ENCODE measurements at regions not wholly inside any gene's neighbourhood (a gene's known extent, or its start where the extent isn't known, plus 50 kb on each side); places are given as distances from the start of the nearest gene placed in this dataset.

DNA sequence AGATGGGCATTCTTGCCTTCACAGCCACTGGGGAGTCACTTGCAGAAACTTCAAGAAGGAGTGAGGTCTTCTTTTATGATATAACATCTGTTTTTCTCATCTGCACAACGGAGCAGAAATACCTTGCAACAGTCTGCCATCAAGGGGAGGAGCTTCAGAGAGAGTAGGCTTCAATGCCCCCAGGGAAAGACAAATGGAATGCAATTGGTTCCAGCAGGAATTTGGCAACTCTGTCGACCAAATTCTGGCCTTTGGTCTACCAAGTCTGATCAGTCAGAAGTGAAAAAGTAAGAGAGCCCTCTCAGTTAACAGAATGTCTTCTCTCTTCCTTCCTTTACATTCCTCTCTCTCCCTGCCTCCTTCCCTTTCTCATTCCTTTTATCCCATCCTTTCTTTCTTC is 229.3 kb downstream of the IDS start:
- Histone ChIP-seq H3K9ac (ENCODE audit: low read length) (no peak overlapping the region), H3K4me1 (ENCODE audit: control insufficient read depth in 2 of 2, insufficient read depth in 2 of 2, low read length in 2 of 2) (no peaks in the 10 kb centered on the region), H4K20me1 (ENCODE audit: control insufficient read depth, insufficient read depth, low read length, poor library complexity, severe bottlenecking) (no peaks in the 10 kb centered on the region), H3K9me3 (ENCODE audit: control extremely low read depth in 1 of 3, control insufficient read depth in 2 of 3, insufficient read depth in 1 of 3, low read length in 2 of 3) (no peaks in the 10 kb centered on the region), H3K79me2 (ENCODE audit: control insufficient read depth, insufficient read depth, low read length) (no peaks in the 10 kb centered on the region), H3K4me2 (replicated peaks; ENCODE audit: low read depth, low read length, poor library complexity, severe bottlenecking) (no peak overlapping the region), H3K27me3 (replicated peaks in 1 of 4; ENCODE audit: control extremely low read depth in 1 of 4, control insufficient read depth in 3 of 4, insufficient read depth in 4 of 4, low read length in 3 of 4) (no peaks in the 10 kb centered on the region), H2AFZ (ENCODE audit: insufficient read depth, low read depth, low read length, poor library complexity, severe bottlenecking) (no peak overlapping the region), H3K4me3 (ENCODE audit: control extremely low read depth in 1 of 5, extremely low read depth in 1 of 5, insufficient read depth in 1 of 5, low read depth in 2 of 5, low read length in 4 of 5) (no peak overlapping the region), H3K36me3 (replicated peaks in 1 of 2; ENCODE audit: control extremely low read depth in 1 of 2, control insufficient read depth in 1 of 2, extremely low read depth in 1 of 2, insufficient read depth in 2 of 2, low read length in 1 of 2) (no peaks in the 10 kb centered on the region), H3K27ac (ENCODE audit: low read length in 2 of 2) (no peak overlapping the region)
- 20% methylated on average over 1 of the region's 2 CpGs for WGBS (ENCODE audit: insufficient coverage)
- ATAC-seq (ENCODE audit: low read depth) (no peak), DNase-seq (no peak)
- H3K9me3 Mint-ChIP-seq (ENCODE audit: insufficient read depth), result no peaks in the 10 kb centered on the region
- H3K27me3 Mint-ChIP-seq, result peaks cover 3% of the 10 kb centered on the region
- intact Hi-C loops (cut with micrococcal nuclease), result no loop called here
- no peak overlapping the region for H3K27ac Mint-ChIP-seq
- H3K4me1 Mint-ChIP-seq, result no peaks in the 10 kb centered on the region
- H3K4me3 Mint-ChIP-seq, result no peak overlapping the region
- CTCF ChIA-PET, result no interaction called here
- POLR2A ChIA-PET, result no interaction called here
- TF ChIP-seq EZH2 (IDR thresholded peaks at IDR 0.05; ENCODE audit: borderline replicate concordance, insufficient read depth, low read depth, low read length, poor library complexity, severe bottlenecking), result no peak
- TF ChIP-seq, protein P1, sequence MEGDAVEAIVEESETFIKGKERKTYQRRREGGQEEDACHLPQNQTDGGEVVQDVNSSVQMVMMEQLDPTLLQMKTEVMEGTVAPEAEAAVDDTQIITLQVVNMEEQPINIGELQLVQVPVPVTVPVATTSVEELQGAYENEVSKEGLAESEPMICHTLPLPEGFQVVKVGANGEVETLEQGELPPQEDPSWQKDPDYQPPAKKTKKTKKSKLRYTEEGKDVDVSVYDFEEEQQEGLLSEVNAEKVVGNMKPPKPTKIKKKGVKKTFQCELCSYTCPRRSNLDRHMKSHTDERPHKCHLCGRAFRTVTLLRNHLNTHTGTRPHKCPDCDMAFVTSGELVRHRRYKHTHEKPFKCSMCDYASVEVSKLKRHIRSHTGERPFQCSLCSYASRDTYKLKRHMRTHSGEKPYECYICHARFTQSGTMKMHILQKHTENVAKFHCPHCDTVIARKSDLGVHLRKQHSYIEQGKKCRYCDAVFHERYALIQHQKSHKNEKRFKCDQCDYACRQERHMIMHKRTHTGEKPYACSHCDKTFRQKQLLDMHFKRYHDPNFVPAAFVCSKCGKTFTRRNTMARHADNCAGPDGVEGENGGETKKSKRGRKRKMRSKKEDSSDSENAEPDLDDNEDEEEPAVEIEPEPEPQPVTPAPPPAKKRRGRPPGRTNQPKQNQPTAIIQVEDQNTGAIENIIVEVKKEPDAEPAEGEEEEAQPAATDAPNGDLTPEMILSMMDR (IDR thresholded peaks at IDR 0.05), result no peak

DNA sequence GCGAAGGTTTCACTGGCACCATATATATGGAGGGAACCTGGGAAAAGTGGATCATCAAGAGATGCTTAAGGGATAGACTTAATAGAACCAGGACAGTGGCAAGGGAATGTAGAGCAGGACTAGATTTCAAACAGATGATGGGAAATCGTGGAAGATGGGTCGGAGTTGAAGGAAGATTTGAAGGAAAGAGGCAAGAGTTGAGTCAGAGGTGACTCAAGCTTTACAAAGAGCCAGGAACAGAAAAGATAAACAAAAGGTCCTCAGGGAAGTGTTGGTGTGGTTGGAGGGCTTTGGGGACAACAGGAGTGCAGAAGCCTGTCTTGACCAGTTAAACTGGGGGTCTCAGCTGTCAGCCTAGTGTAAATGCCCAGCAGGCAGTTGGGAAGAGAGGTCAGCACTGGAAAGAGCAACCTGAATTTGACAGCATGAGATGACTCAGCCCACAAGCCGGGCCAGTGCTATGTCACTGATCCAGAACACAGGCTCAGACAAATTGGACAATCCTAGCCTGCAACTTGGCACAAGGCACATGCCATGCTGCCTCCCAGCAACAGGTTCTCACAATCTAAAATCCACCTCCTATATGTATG is 230.5 kb downstream of the IDS start:
- no peaks in the 10 kb centered on the region for H3K79me2 ChIP-seq (ENCODE audit: control insufficient read depth, insufficient read depth, low read length)
- ATAC-seq (ENCODE audit: low read depth) (no peak), DNase-seq (no peak)
- no peak overlapping the region for H3K4me2 ChIP-seq (replicated peaks; ENCODE audit: low read depth, low read length, poor library complexity, severe bottlenecking)
- H3K4me1 ChIP-seq (ENCODE audit: control insufficient read depth in 2 of 2, insufficient read depth in 2 of 2, low read length in 2 of 2), result no peaks in the 10 kb centered on the region
- H2AFZ ChIP-seq (ENCODE audit: insufficient read depth, low read depth, low read length, poor library complexity, severe bottlenecking), result no peak overlapping the region
- H4K20me1 ChIP-seq (ENCODE audit: control insufficient read depth, insufficient read depth, low read length, poor library complexity, severe bottlenecking), result no peaks in the 10 kb centered on the region
- H3K4me3 Mint-ChIP-seq, result no peak overlapping the region
- H3K9ac ChIP-seq (ENCODE audit: low read length), result no peak overlapping the region
- no peak overlapping the region for H3K27ac ChIP-seq (ENCODE audit: low read length in 2 of 2)
- CTCF ChIA-PET, result no interaction called here
- H3K27me3 Mint-ChIP-seq, result peaks cover 3% of the 10 kb centered on the region
- no peaks in the 10 kb centered on the region for H3K36me3 ChIP-seq (replicated peaks in 1 of 2; ENCODE audit: control extremely low read depth in 1 of 2, control insufficient read depth in 1 of 2, extremely low read depth in 1 of 2, insufficient read depth in 2 of 2, low read length in 1 of 2)
- no peaks in the 10 kb centered on the region for H3K9me3 Mint-ChIP-seq (ENCODE audit: insufficient read depth)
- H3K27ac Mint-ChIP-seq, result no peak overlapping the region
- no peak overlapping the region for H3K4me3 ChIP-seq (ENCODE audit: control extremely low read depth in 1 of 5, extremely low read depth in 1 of 5, insufficient read depth in 1 of 5, low read depth in 2 of 5, low read length in 4 of 5)
- H3K27me3 ChIP-seq (replicated peaks in 1 of 4; ENCODE audit: control extremely low read depth in 1 of 4, control insufficient read depth in 3 of 4, insufficient read depth in 4 of 4, low read length in 3 of 4), result no peaks in the 10 kb centered on the region
- 86% methylated on average over 3 of the region's 4 CpGs for WGBS (ENCODE audit: insufficient coverage)
- no peak for TF ChIP-seq EZH2 (IDR thresholded peaks at IDR 0.05; ENCODE audit: borderline replicate concordance, insufficient read depth, low read depth, low read length, poor library complexity, severe bottlenecking)
- TF ChIP-seq, protein P1 (IDR thresholded peaks at IDR 0.05), result no peak
- no peaks in the 10 kb centered on the region for H3K9me3 ChIP-seq (ENCODE audit: control extremely low read depth in 1 of 3, control insufficient read depth in 2 of 3, insufficient read depth in 1 of 3, low read length in 2 of 3)
- POLR2A ChIA-PET, result no interaction called here
- intact Hi-C loops (cut with micrococcal nuclease), result no loop called here
- no peaks in the 10 kb centered on the region for H3K4me1 Mint-ChIP-seq
